Retina (tissue), 1 donor: ENCODE measurements at regions not wholly inside any gene's neighbourhood (a gene's known extent, or its start where the extent isn't known, plus 50 kb on each side); places are given as distances from the start of the nearest gene placed in this dataset.

ENCODE experiments used
- DNase-seq: peaks from one replicate; pipeline ENCODE4 v3.0.0-alpha.2; 2016

DNA sequence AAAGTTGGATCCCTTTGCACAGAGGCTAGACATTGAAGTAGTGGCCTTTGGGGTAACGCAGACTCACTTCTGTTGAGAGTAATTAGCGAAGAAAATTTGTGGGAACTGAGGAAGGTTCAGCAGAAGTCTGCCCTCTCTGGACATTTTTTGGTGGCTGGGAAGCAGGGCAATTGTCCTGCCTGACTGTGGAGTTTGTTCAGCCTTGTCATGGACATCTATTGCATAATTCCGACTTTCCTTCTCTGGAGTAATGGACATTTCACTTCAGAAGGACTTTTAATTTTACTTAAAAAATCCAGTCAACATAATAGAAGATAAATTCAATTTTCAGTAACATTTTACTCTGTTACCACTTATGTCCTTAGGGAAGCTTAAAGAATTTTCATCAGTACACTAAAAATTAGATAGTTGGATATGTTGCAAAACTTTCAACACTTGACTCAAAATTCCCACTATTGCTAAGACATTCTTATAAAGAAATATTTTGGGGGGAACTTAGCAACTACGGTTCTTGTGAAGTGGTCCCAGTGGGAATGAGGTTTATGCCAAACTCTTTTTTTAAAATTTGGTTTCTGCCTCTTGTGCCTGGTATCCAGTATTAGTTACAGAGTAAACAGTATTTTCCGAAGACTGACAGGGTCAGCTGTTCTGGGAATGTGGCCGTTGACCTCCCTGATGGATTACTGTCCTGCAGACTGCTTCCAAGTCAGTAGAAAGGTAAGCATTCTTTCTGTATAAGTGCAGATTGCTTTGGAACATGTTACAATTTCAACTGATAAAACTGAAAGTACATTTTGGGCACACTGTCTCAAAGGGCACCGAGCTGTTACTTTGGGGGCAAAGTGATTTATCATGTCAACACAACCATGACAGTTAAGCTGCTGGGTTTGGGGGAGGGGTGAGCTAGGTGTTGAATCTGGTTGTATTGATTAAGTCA is 100.6 kb upstream of the MLIP start:
- DNase-seq, result no peak

- no peak for DNase-seq
Observed at GRCh38 chr6:54011277-54011648, 100.0 kb upstream of the MLIP start.

DNA sequence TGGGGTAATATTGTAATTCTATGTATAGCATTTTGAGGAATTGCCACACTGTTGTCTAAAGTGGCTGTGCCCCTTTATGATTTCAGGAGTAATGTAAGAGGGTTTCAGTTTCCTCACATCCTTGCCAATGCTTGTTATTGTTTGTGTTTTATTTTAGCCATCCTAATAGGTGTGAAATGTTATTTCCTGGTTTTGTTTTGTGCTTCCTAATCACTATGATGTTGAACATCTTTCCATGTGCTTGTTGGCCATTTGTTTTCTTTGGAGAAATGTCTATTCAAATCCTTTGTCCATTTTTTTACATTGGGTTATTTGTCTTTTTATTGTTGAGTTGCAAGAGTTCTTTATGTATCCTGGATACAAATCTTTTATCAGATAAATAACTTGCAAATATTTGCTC is 97.3 kb upstream of the MLIP start:
- DNase-seq, result no peak

GRCh38 chr6:54014440-54014839 is 96.8 kb upstream of the MLIP start:
- DNase-seq, result no peak

DNA sequence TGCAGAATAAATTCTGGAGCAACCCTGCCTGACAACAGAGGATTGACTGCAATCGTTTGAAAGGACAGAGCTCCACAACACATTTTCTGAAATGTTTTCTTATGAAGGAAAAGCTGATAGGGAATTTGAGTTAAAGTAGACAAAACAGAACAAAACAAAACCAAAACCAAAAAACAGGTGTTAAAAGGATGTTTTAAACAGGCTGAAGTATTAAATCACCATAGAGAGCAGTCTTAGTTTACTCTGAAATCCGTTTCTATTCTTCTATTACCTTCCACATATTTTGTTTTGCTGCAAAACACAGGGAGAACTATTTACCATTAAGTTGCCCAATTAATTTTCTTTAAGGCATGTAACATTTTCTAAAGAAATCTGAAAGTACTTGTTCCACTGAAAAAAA is 93.4 kb upstream of the MLIP start:
- no peak for DNase-seq

GRCh38 chr6:54018722-54019121 is 92.5 kb upstream of the MLIP start:
- no peak for DNase-seq

DNA sequence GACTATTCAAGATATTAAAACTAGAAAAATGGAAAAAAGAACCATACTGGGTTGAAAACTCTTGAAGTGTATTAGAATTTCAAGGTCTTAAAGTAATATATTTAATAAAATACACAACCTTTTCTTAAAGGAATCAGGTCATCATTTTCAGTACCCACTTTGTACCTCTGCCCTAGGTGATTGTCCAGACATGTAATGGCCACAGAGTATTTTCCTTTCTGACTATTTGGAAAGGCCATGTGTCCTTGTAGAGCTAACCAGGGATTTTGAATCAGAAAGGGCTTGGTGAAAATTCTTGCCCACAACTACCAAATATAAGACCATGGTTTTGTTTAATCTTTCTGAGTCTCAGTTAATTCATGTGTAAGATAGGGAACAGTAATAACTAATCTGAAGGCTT is 91.4 kb upstream of the MLIP start:
- no peak for DNase-seq

GRCh38 chr6:54020334-54020733 is 90.9 kb upstream of the MLIP start:
- DNase-seq, result no peak

DNA sequence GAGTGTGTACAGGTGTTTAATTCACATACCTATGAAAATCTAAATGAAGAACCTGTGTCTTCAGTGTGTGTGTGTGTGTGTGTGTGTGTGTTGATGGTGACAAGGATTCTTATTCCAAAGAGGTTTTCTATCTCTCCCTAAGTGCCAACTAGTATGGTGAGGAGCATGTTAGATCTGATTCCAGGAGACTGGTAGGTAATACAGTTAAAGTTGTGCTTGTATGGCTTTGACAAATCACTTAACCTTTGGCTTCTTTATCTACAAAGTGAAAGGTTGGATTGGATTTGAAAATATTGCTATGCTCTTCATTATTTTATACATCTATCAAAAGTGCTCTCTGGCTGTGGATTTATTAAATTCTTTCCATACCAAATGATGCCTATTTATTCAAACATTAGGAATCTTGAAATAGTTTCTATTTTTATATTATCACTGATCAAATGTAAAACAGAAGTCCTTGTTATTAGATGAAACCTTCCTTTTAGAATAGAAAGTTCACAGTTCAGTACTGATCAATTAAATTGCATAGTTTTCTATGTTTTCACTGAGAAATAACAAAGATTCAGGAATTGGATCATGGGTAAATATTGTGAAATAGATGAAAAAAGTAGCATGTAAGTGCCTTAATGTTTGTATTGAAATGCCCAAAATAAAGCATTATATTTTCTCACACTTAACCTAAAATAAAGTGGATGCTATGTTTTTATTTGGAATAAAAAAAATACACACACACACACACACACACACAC is 84.4 kb upstream of the MLIP start:
- DNase-seq, result no peak

DNA sequence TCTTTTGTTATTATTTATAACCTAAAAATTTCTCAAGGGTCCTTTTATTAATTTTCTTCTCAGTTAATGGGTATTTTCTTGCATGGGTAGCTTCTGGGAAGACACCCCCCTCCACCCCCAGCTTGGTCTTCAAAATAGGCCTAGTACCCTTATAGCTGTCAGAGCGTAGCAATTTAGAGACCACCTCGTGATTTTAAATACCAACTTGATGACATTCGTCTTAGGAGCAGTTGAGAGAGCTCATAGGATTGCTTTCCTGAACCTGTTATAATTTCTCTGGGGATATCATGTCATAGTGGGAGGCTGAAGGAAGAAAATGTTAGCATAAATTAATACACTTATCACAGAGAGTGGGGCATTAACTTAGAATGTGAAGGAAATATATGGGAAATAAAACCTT is 83.1 kb upstream of the MLIP start:
- no peak for DNase-seq

GRCh38 chr6:54029187-54029586 is 82.1 kb upstream of the MLIP start:
- DNase-seq, result no peak

DNA sequence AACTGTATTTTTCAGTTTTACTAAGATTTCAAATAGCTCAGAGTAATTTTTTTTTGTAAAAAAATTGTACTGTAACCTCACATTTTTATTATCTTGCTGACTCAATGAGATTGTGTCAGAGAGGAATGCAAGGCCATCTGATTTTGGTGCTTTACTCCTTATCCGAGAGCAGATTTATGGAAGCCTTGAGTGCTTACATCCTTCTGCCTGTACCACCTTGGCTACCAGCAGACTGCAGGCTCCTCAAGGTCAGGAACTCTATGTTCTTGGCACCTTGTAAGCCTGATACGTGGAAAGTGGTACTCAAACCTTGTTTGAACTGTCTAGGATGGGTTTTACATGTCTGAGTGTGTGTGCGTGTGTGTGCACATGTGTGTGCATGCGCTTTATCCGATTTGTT is 80.1 kb upstream of the MLIP start:
- no peak for DNase-seq

DNA sequence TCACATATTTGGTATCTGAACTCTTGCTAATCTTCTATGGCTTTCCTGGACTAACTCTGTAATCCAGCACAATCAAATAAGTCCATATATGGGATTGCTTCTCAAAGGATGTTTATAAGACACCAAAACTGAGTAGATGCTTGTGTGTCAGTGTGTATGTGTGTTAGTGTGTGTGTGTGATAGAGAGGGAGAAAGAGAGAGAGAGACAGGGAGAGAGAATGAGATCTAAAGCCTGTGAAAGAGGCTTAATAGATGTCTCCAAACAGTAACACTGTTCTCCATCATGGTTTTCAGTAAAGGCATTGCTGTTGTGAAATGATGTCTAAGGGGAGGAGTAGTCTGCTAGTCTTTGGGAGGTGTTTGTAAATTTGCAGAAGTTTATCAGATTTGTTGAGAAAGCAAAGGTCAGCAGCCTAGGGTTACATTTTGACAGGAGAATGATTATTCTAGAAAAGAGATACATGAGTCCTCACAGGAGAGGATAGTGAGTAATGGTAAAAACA is 73.9 kb upstream of the MLIP start:
- no peak for DNase-seq

DNA sequence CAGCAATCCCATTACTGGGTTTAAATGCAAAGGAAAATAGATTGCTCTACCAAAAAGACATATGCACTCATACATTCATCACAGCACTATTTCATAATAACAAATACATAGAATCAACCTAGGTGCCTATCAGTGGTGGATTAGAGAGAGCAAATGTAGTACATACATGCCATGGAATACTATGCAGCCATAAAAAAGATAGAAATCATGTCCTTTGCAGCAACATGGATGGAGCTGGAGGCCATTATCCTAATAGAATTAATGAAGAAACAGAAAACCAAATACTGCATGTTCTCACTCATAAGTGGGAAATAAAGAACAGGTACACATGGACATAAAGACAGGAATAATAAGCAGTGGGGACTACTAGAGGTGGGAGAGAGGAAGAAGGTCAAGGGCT is 70.7 kb upstream of the MLIP start:
- no peak for DNase-seq

GRCh38 chr6:54041239-54041638 is 70.0 kb upstream of the MLIP start:
- no peak for DNase-seq

DNA sequence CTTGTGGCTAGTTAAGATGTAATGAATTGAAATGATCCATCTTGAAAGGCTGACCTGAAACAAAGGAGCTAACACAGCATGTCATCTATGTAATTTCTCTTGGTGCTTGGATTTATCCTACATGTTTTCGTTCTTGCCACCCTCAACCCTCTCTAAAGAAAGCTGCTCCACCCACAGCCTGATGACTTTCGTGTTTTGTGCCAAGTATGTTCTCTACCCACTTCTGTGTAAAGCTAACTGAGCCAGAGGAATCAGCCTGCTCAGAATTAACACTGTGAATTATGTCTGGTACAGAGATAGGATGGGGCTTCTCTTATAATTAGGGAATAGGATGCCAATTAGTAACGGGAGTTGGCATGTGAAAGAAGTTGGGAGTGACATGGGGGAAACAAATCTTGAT is 67.9 kb upstream of the MLIP start:
- DNase-seq, result peak; percentile 9

DNA sequence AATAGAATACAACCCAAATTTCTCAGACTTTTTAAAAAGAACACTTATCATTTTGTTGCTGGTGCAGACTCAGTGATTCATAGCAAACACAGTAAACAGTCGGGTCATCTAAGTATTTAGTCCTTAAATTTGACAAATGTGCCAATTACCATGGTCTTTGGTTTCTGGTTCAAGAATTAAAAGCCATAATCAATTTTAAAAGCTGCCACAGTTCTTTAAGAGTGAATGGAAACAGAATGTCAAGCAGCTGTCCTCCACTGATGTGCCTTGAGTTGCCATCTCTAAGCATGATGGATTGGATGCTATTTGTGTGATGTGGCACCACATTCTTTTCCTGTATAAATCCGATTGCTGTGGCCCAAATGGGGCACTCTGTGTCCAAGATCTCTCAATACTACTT is 67.2 kb upstream of the MLIP start:
- no peak for DNase-seq

DNA sequence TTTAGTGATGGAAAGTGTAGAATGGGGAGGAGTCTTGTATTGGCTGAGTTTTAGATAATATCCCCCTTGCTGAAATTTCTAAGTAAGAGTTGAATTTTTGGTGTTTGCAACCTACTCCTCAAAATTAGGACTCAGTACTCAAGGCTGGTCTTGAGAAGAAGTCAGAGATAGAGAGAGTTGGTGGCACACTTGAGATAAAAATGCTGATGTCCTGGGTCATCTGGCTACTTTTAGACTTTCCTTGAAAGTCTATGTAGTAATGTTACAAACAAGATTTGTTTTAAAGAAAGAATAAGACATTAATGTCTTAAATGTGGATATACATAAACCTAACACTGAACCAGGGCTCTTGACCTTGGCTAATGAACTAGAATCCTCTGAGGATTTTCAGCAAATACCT is 62.5 kb upstream of the MLIP start:
- DNase-seq, result no peak

- no peak for DNase-seq
Observed at GRCh38 chr6:54050750-54051149, 60.5 kb upstream of the MLIP start.

- no peak for DNase-seq
Observed at GRCh38 chr6:54053881-54054391, 57.3 kb upstream of the MLIP start.

- no peak for DNase-seq
Observed at GRCh38 chr6:54056105-54056504, 55.1 kb upstream of the MLIP start.

DNA sequence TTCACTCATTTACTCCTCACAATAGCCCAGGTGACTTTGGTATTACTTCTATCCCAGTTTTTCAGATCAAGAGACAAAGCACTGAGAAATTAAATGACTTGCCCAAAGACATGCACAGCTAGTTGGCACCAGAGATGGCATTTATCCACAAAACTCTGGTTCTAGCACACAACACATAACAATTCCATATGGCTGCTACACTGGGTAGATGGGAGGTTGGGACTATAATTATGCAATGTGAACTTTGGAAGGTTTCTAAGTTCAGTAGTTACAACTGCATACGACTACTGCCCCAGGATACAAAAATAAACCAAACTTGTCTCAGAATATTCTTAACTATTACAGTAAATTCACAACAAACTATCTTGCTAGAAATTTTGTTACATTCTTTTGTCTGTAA is 54.2 kb upstream of the MLIP start:
- no peak for DNase-seq

GRCh38 chr6:54058236-54058635 is 53.0 kb upstream of the MLIP start:
- no peak for DNase-seq

GRCh38 chr6:54059683-54060082 is 51.6 kb upstream of the MLIP start:
- DNase-seq, result no peak
